Small intestine (tissue), 7 donors: ENCODE measurements at regions not wholly inside any gene's neighbourhood (a gene's known extent, or its start where the extent isn't known, plus 50 kb on each side); places are given as distances from the start of the nearest gene placed in this dataset.

Experiments used
- DNase-seq, 2 donors: peaks; one replicate each; pipeline versions ENCODE4 v3.0.0 to v3.0.0-alpha.2; 2013
- FAIRE-seq: peaks from 2 replicates; lab custom pipeline; 2012; peaks lifted over from hg19 to GRCh38; lab: Jason Lieb, UNC
- H3K27ac ChIP-seq, 3 donors: one replicate each; pipeline ENCODE4 v1.5.1; 2013; ENCODE audit warnings: low read length in 2 of 3, mild to moderate bottlenecking in 2 of 3, control low read depth in 1 of 3, inconsistent platforms in 1 of 3, low read depth in 1 of 3, moderate library complexity in 1 of 3
- H3K27me3 ChIP-seq, 3 donors: one replicate each; pipeline ENCODE4 v1.6.1; 2013; ENCODE audit warnings: low read length in 3 of 3, inconsistent platforms in 1 of 3; ENCODE audit not compliant: control insufficient read depth in 3 of 3, insufficient read depth in 3 of 3
- H3K36me3 ChIP-seq, 3 donors: one replicate each; pipeline ENCODE4 v1.6.1; 2013; ENCODE audit warnings: low read length in 3 of 3, inconsistent platforms in 1 of 3, low read depth in 1 of 3, mild to moderate bottlenecking in 1 of 3, moderate library complexity in 1 of 3; ENCODE audit not compliant: control insufficient read depth in 3 of 3, insufficient read depth in 2 of 3
- H3K4me1 ChIP-seq, 3 donors: one replicate each; pipeline ENCODE4 v1.6.1; 2013; ENCODE audit warnings: low read length in 2 of 3, inconsistent platforms in 1 of 3, low read depth in 1 of 3, mild to moderate bottlenecking in 1 of 3, moderate library complexity in 1 of 3; ENCODE audit not compliant: control insufficient read depth in 3 of 3, insufficient read depth in 2 of 3
- H3K4me3 ChIP-seq, 3 donors: one replicate each; pipeline ENCODE4 v1.5.1; 2013; ENCODE audit warnings: low read length in 3 of 3, control low read depth in 1 of 3, inconsistent platforms in 1 of 3, low read depth in 1 of 3, mild to moderate bottlenecking in 1 of 3, moderate library complexity in 1 of 3
- H3K9me3 ChIP-seq, 2 donors: one replicate each; pipeline ENCODE4 v1.6.1; 2013; ENCODE audit warnings: low read depth in 1 of 2, low read length in 1 of 2; ENCODE audit not compliant: control insufficient read depth in 2 of 2, insufficient read depth in 1 of 2
- WGBS, 3 donors: extraction: QIAGEN DNeasy Blood & Tissue Kit; methylation state at CpG; one replicate each; pipeline ENCODE4 v1.1.7; 2013; 5-methylcytosine and 5-hydroxymethylcytosine counted together
- donor health status: healthy with polysubstance abuse.
- donor health status: control.
- donor health status: control.
- donor health status: Bipolar disorder and iron deficiency.
- donor health status: healthy.

DNA sequence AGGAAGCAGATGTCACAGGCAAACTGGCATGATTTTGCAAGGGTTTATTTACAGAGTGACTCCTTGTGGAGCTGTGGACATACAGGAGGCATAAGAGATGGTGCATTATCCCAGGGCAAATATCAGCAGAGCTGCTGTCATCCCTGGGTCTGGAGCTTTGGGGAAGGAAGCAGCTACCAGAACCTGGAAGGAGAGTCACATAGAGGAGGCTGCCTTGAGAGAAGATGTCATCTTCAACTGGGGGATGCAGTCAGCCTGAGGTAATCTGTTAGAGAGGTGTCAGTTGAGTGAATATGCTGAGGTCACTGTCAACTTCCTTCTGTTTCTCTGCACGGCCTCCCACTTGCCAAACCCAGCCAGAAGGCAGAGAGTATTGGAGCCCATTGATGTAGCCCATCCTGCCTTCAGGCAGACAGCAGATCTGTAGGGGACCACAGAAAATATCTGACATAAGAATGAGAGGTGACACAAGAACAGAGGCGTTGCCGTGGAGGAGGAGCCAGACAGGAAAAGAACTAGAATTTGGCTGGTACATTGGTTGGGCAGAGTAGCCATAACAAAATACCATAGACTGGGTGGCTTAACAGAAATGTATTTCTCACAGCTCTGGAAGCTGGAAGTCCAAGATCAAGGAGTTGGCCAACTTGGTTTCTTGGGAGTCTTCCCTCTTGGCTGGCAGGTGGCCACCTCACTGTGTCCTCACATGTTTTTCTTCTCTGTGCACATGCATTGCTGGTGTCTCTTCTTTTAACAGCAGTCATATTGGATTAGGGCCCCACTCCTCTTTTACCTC, 102.8 kb downstream of the SNX18 start:
- no peak for DNase-seq
- no peak overlapping the region for H3K27ac ChIP-seq
- H3K36me3 ChIP-seq = no peaks in the 10 kb centered on the region
- no peaks in the 10 kb centered on the region for H3K27me3 ChIP-seq
- H3K4me1 ChIP-seq = peaks cover 0 to 2% (median 0%) of the 10 kb centered on the region in 3 donors
- peaks cover 0 to 4% of the 10 kb centered on the region in 2 donors for H3K9me3 ChIP-seq
- no peak for FAIRE-seq
- WGBS, 3 donors = 75 to 83% (median 80%) methylated on average over 3 of the region's 3 CpGs
- H3K4me3 ChIP-seq = no peak overlapping the region

DNA sequence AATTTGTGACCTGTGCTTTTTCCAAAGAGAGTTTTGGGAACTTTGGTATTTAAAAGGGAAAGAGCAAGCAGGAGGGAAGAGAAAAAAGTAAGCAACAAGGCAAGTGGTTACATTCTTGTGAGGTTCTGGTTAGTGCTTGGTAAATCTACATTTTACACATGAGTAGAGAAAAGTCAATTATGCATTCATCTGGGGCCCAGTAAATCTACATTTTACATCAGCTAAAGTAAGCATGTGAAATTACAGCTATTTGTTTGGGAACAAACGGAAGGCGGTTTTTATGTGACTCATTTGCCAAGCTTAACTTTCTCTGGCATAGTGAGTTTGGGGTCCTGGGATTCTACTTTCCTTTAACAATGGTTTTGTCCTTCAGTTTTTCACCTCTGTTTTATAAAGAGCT, 102.2 kb downstream of the SNX18 start:
- H3K36me3 ChIP-seq = no peaks in the 10 kb centered on the region
- WGBS, 3 donors = 63 to 82% (median 80%) methylated on average over 2 of the region's 2 CpGs
- no peak for DNase-seq
- no peak for FAIRE-seq
- peaks cover 0 to 3% (median 0%) of the 10 kb centered on the region in 3 donors for H3K4me1 ChIP-seq
- no peaks in the 10 kb centered on the region for H3K27me3 ChIP-seq
- peaks cover 0 to 4% of the 10 kb centered on the region in 2 donors for H3K9me3 ChIP-seq
- H3K27ac ChIP-seq = no peak overlapping the region
- no peak overlapping the region for H3K4me3 ChIP-seq

DNA sequence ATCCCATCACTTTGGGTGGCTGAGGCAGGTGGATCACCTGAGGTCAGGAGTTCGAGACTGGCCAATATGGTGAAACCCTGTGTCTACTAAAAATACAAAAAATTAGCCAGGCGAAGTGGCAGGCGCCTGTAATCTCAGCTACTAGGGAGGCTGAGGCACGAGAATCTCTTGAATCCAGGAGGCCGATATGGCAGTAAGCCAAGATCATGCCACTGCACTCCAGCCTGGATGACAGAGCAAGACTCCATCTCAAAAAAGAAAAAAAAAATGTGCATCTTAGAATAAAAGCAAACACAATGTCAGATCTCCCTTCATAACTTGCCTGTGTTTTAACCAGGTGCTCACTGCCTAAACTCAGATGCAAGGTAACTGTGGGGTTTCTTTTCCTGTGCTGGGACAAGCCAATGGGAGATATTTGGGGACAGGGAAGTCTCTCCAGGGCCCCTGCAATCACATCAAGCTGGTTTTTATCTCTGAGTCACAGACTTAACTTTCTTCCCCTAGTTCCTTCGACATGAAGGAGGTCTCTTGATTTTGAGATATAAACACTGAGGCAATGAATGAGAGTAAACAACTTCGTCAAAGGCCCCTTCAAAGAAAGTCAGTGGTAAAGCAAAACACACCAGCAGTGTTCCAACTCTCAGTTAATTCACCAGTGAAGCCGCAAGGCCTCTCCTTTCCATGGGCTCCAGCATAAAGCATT, 99.1 kb downstream of the SNX18 start:
- Histone ChIP-seq H3K4me3 (no peak overlapping the region), H3K9me3 (no peaks in the 10 kb centered on the region), H3K27me3 (no peaks in the 10 kb centered on the region), H3K4me1 (peaks cover 0 to 3% (median 0%) of the 10 kb centered on the region in 3 donors), H3K27ac (peak overlapping the region in 1 of 3 donors; percentile 12), H3K36me3 (no peaks in the 10 kb centered on the region)
- FAIRE-seq (no peak), DNase-seq (no peak)
- WGBS, 3 donors = 82 to 91% (median 87%) methylated on average over 8 of the region's 8 CpGs

DNA sequence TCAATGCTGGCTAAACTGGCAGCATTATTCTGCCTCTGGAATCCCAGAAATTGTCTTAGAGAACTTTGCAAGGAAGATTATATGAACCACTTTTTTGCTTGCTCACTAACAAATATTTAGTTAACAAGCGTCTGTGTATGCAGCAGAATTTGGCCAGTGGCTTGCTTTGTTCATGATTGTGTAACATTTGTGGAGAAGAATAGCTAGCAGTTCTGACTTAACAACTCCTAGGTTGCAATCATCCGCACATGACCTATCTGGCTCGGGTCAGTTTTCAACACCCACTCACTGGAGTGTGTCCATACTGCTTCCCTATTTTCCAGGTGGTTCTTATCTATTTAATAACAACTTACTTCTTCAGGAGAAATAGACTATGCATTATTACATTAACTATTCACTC, 98.5 kb downstream of the SNX18 start:
- Histone ChIP-seq H3K9me3 (no peaks in the 10 kb centered on the region), H3K4me1 (peaks cover 0 to 3% (median 0%) of the 10 kb centered on the region in 3 donors), H3K27ac (no peak overlapping the region), H3K36me3 (no peaks in the 10 kb centered on the region), H3K27me3 (no peaks in the 10 kb centered on the region), H3K4me3 (no peak overlapping the region)
- 44 to 61% (median 49%) methylated on average over 3 of the region's 3 CpGs for WGBS, 3 donors
- no peak for FAIRE-seq
- DNase-seq = peak in 1 of 2 donors; percentile 25

DNA sequence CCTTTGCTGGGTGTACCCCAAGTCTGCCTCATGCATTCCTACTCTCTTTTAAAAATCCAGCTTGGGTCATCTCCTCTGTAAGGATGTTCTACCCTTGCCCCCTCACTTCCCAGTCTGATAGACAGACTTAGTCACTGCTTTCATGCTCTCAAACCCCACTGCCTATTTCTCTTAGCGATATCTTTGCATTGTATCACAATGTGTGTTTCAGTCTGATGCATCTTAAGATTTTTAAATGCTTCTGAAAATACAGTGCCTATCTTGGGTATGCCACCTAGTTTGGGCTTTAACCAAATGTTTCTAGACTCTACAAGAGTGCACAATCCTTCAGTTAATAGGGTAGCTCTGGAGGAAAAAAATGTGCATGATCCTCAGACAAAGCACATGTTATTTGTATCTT, 97.8 kb downstream of the SNX18 start:
- 95 to 100% (median 100%) methylated on average over 1 of the region's 1 CpG for WGBS, 3 donors
- peaks cover 0 to 5% (median 0%) of the 10 kb centered on the region in 3 donors for H3K4me1 ChIP-seq
- H3K9me3 ChIP-seq = no peaks in the 10 kb centered on the region
- no peaks in the 10 kb centered on the region for H3K36me3 ChIP-seq
- FAIRE-seq (no peak), DNase-seq (no peak)
- H3K27ac ChIP-seq = no peak overlapping the region
- no peaks in the 10 kb centered on the region for H3K27me3 ChIP-seq
- H3K4me3 ChIP-seq = no peak overlapping the region

DNA sequence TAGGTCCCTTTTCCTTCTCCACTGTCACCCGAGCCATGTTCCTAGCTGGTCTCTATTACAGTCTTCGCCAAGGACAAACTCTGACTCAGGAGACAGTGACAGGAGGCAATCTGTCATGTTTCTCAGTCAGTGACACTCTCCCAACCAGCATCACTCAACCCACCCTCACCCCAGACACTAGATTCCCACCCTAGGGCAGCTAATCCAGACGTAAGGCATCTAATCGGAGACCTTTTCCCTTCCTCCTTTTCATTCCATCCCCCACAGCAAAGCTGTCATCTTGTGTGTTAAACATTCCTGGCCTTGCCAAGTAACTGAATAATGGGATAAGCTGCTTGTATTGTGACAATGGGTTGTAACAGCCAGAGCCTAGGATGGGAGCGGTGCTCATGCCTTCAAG, 95.2 kb downstream of the SNX18 start:
- peaks cover 0 to 7% (median 0%) of the 10 kb centered on the region in 3 donors for H3K4me1 ChIP-seq
- 93 to 97% (median 95%) methylated on average over 5 of the region's 5 CpGs for WGBS, 3 donors
- DNase-seq = no peak
- H3K36me3 ChIP-seq = no peaks in the 10 kb centered on the region
- H3K27ac ChIP-seq = no peak overlapping the region
- H3K4me3 ChIP-seq = no peak overlapping the region
- no peaks in the 10 kb centered on the region for H3K27me3 ChIP-seq
- FAIRE-seq = no peak
- peaks cover 0 to 4% of the 10 kb centered on the region in 2 donors for H3K9me3 ChIP-seq

DNA sequence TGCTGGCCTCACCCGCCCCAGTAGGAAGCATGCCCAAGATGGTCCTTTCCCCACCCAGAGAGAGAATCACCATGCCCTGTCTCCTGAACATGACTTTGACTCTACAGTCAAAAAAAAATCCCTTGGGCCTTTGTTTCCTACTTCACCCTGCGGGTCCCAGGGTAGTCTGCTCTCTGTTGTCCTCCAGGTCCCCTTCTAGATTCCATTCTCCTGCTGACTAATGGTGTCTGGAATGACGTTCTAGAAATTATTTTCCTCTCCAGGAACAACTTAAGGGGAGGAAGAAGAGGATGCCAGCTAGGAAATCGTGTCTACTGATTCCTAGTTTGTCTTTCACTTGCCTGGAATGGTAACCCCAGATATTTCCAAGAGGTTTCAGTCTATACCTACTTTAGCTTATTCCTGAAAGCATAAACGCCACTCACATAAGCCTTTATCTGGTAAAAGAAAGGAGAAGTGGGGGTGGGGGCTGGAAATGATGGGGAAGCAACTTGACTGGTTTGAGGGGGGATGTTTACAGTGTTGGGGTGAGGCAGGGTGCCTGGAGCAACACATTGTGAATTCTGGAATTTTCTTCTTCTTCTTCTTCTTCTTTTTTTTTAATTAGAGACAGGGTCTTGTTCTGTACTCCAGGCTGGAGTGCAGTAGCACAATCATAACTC, 93.9 kb downstream of the SNX18 start:
- DNase-seq = no peak
- H3K4me3 ChIP-seq = no peak overlapping the region
- H3K36me3 ChIP-seq = no peaks in the 10 kb centered on the region
- peaks cover 0 to 4% of the 10 kb centered on the region in 2 donors for H3K9me3 ChIP-seq
- H3K27ac ChIP-seq = no peak overlapping the region
- peaks cover 0 to 7% (median 0%) of the 10 kb centered on the region in 3 donors for H3K4me1 ChIP-seq
- 65 to 81% (median 69%) methylated on average over 5 of the region's 5 CpGs for WGBS, 3 donors
- no peaks in the 10 kb centered on the region for H3K27me3 ChIP-seq
- FAIRE-seq = no peak

DNA sequence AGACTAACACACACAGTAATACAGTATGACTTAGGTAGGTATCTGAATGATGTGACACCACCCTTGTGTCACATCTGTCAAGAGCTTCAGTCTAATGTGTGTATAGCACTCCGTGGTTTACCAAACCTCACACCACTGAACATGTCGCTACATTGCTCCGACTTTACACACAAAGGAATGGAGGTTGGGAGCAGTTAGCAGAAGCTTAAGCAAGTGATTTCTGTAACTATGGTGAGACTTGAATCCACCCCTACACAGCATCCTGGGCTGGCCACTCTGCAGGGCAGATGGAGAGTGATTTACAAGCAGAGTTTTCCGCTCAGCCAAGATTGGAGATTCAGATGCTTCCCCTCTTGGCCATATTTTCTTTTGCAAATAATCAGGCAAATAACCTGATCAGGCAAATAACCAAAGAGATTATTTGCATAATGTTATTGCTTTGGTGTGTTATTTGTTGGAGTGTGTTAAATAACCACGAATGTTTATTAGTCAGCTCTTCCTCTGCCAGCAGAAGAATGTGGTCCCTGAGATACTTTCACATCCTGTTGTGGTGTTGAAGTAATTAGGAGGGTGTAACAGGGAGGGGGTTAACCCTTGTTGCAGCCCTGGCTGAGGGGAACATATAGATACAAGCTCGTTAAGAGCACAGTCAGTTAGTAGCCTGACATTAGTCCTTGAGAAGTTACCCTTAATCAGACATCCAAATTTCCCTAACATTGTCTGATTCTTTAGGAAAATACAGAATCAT, 92.8 kb downstream of the SNX18 start:
- no peak overlapping the region for H3K4me3 ChIP-seq
- peak overlapping the region in 2 of 3 donors; percentile 2 to 40 for H3K27ac ChIP-seq
- H3K36me3 ChIP-seq = no peaks in the 10 kb centered on the region
- H3K9me3 ChIP-seq = peaks cover 0 to 4% of the 10 kb centered on the region in 2 donors
- no peaks in the 10 kb centered on the region for H3K27me3 ChIP-seq
- DNase-seq (peak in 1 of 2 donors; percentile 43), FAIRE-seq (no peak)
- 60 to 80% (median 66%) methylated on average over 6 of the region's 6 CpGs for WGBS, 3 donors
- H3K4me1 ChIP-seq = peaks cover 0 to 7% (median 0%) of the 10 kb centered on the region in 3 donors
